GM21423 (cell line): ENCODE measurements at regions not wholly inside any gene's neighbourhood (a gene's known extent, or its start where the extent isn't known, plus 50 kb on each side); places are given as distances from the start of the nearest gene placed in this dataset.
"Not testable (repeated sequence)": the region's sequence is repeated elsewhere in the genome, so short reads cannot be mapped to it uniquely, and the experiment has no call there.

Source experiments
- ATAC-seq: cut with Tn5 transposase; IDR thresholded peaks from one replicate; pipeline ENCODE4 v1.9.1; 2021; ENCODE audit warnings: mild to moderate bottlenecking, moderate library complexity; ENCODE audit not compliant: unreplicated experiment

GRCh38 chr6:50899306-50899870 is 80.7 kb downstream of the TFAP2B start:
- no peak for ATAC-seq

GRCh38 chr6:50902260-50902659 is 83.6 kb downstream of the TFAP2B start:
- ATAC-seq, result no peak

- ATAC-seq, result no peak
These were observed 86.6 kb downstream of the TFAP2B start for GRCh38 chr6:50905297-50905696.

GRCh38 chr6:50907565-50907964 is 88.9 kb downstream of the TFAP2B start:
- no peak for ATAC-seq

GRCh38 chr6:50913105-50913770 is 94.6 kb downstream of the TFAP2B start:
- ATAC-seq, result no peak

- not testable (repeated sequence) for ATAC-seq
These were observed 102.7 kb downstream of the TFAP2B start for GRCh38 chr6:50921378-50921777.

GRCh38 chr6:50921968-50922367 is 103.3 kb downstream of the TFAP2B start:
- no peak for ATAC-seq

GRCh38 chr6:50922579-50923525 is 104.2 kb downstream of the TFAP2B start:
- ATAC-seq, result no peak

GRCh38 chr6:50924758-50925157 is 106.1 kb downstream of the TFAP2B start:
- ATAC-seq, result no peak

- ATAC-seq, result no peak
These were observed 106.9 kb downstream of the TFAP2B start for GRCh38 chr6:50925548-50925947.

GRCh38 chr6:50925981-50926380 is 107.3 kb downstream of the TFAP2B start:
- ATAC-seq, result no peak

- ATAC-seq, result no peak
These were observed 109.1 kb downstream of the TFAP2B start for GRCh38 chr6:50927800-50928199.

GRCh38 chr6:50929323-50929722 is 110.7 kb downstream of the TFAP2B start:
- ATAC-seq, result no peak

- ATAC-seq, result no peak
These were observed 116.8 kb downstream of the TFAP2B start for GRCh38 chr6:50935442-50935841.

GRCh38 chr6:50936277-50936681 is 117.6 kb downstream of the TFAP2B start:
- ATAC-seq, result no peak

GRCh38 chr6:50939931-50940330 is 121.3 kb downstream of the TFAP2B start:
- ATAC-seq, result no peak

- ATAC-seq, result no peak
These were observed 127.1 kb downstream of the TFAP2B start for GRCh38 chr6:50945789-50946188.

GRCh38 chr6:50952092-50952907 is 133.6 kb downstream of the TFAP2B start:
- ATAC-seq, result no peak

- ATAC-seq, result no peak
These were observed 137.3 kb downstream of the TFAP2B start for GRCh38 chr6:50956014-50956413.

- no peak for ATAC-seq
These were observed 139.6 kb downstream of the TFAP2B start for GRCh38 chr6:50958148-50958697.
